ENCODE measurements at regions not wholly inside any gene's neighbourhood (a gene's known extent, or its start where the extent isn't known, plus 50 kb on each side); places are given as distances from the start of the nearest gene placed in this dataset.

GRCh38 chr11:64482588-64482987 is 73.2 kb upstream of the SLC22A11 start:
- TF ChIP-seq EZH2 (IDR thresholded peaks at IDR 0.05; ENCODE audit: insufficient read depth, poor library complexity, severe bottlenecking): no peak
- TF ChIP-seq EZH2phosphoT487 (IDR thresholded peaks at IDR 0.05; ENCODE audit: insufficient read depth, low read depth): no peak
